Mucosa of descending colon (tissue), 3 donors: ENCODE measurements at regions not wholly inside any gene's neighbourhood (a gene's known extent, or its start where the extent isn't known, plus 50 kb on each side); places are given as distances from the start of the nearest gene placed in this dataset.
"Not testable (repeated sequence)": the region's sequence is repeated elsewhere in the genome, so short reads cannot be mapped to it uniquely, and the experiment has no call there.

ENCODE experiments used
- ATAC-seq: fragments of 200-7000 bp; cut with Tn5 transposase; one replicate; pipeline ENCODE4 v1.9.1; 2020; ENCODE audit warnings: mild to moderate bottlenecking, moderate library complexity
- DNase-seq, 3 donors: peaks; one replicate each; pipeline ENCODE4 v3.0.0-alpha.2; 2020
- H3K36me3 ChIP-seq: fragments of 200-600 bp; one replicate; pipeline ENCODE4 v1.8.0; 2021; ENCODE audit warnings: low read depth, mild to moderate bottlenecking
- H3K4me1 ChIP-seq: fragments of 200-600 bp; one replicate; pipeline ENCODE4 v1.8.0; 2021; ENCODE audit warnings: low read depth, mild to moderate bottlenecking
- H3K4me3 ChIP-seq: fragments of 200-600 bp; one replicate; pipeline ENCODE4 v1.8.0; 2021; ENCODE audit warnings: mild to moderate bottlenecking
- H3K9me3 ChIP-seq: fragments of 200-600 bp; one replicate; pipeline ENCODE4 v1.8.0; 2021; ENCODE audit warnings: mild to moderate bottlenecking
- intact Hi-C, 2 donors: fragments of 100-400 bp; cut with DNase I in 1 of 2; cut with micrococcal nuclease in 1 of 2; formaldehyde crosslinking; loops; one replicate each; pipeline versions ENCODE4 v1.11.0 to v1.11.1; 2022; cut with DNase I, micrococcal nuclease
- TF ChIP-seq, protein P1 (sequence below): fragments of 200-600 bp; IDR thresholded peaks from one replicate; pipeline ENCODE4 v1.8.0; 2022; ENCODE audit warnings: antibody characterized with exemption, mild to moderate bottlenecking
- donor health status: DM: no; HTN: no; CAD: no; lungs with moderate emphysema.
- donor health status: DM: no; HTN: no; CAD: no.
- donor health status: DM: no; HTN: yes; CAD: no.

DNA sequence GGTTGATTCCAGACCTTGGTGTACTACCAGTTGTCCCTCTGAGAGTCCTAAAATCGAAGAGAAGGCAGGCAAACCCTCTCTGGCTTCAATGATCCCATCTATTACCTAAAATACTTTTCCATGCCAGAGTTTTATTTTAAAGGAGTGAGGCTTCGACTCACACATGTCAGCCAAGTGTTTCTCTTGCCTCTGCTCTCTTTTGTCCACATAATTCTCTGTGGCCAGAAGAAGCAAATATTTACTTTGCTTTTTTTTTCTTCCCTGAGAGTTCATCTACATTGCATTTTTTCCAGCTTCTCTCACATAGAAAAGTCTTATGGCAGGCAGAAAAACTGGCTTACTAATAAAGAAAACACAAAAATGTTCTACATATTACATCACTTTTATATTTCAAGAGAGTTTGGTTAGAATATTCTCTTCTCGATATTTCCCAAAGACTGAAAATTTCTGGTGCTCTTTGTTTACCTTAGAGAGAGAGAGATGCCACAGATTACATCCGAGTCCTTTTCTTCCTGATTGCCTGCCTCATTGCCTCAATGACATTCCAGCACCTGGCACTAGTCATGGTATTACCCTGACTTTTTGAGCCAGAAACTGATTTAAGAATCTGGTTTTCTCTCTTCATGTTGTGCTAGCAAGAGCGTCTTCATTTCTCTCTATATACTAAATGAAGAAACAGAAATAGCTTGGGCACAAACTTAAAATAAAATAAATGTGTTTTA, 170.3 kb upstream of the FAM174A start:
- not testable (repeated sequence) for H3K9me3 ChIP-seq

DNA sequence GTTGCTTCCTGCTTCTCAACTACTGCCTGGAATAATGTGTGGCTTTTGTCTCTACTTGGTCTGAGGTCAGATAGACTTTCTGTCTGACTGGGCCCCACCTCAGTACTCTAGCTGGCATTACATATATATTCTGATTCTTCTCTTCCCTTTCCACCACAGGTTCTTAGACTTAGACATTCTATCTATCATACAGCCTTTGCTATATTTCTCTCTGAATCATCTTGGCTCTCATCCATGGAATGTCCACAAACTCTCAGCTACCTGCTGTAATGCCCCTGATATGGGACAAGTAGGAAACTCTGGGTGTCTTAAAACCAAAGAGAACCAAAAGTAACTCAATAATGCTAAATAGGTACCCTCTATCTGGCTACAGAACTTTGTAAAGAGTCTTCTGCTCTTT, 170.8 kb upstream of the FAM174A start:
- H3K9me3 ChIP-seq, ATAC-seq, intact Hi-C loops, H3K4me3 ChIP-seq, H3K36me3 ChIP-seq, DNase-seq, H3K4me1 ChIP-seq: not testable (repeated sequence)

More for the DNA sequence above, 170.3 kb upstream of the FAM174A start:
- DNase-seq, ATAC-seq, H3K36me3 ChIP-seq, intact Hi-C loops, H3K4me1 ChIP-seq, H3K4me3 ChIP-seq: not testable (repeated sequence)

DNA sequence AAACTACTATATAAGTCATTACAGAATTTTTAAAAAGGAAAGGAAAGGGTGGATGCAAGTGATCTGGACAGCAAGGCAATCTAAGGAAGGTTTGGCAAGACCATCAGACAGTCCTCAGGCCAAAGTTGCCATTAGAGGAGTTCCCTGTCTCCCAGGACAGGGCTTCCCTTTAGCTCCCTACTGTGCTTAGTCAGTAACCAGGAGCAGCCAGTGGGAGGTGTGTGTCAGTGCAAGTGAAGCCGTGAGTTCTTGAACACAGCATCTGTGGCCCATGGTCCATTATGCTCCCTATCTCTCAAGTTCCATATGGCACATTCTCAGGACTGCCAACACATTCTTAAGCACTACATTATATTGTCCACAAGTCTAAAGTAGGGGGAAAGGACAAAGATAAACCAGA, 175.2 kb upstream of the FAM174A start:
- H3K4me1 ChIP-seq, DNase-seq, intact Hi-C loops, H3K4me3 ChIP-seq, H3K9me3 ChIP-seq, ATAC-seq, H3K36me3 ChIP-seq: not testable (repeated sequence)

DNA sequence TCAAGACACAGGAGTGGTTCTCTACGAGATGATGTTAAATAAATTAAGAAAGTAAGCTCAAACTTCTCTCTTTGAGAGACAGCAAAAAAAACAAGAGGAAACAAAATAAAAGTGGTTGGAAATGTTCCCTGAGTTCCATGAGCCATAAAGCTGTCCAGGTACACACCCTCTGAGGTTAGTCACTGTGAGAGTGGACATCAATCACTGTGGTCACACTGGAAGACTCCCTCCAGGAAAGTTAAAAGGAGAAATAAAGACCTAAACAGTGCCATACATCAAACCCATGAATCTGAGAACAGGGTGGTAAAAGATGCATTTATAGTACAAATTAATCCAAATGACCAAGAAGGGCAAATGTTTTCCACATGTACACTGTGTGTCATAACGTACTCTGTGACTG, 188.9 kb upstream of the FAM174A start:
- H3K9me3 ChIP-seq, H3K4me1 ChIP-seq, intact Hi-C loops, H3K36me3 ChIP-seq, ATAC-seq, DNase-seq, H3K4me3 ChIP-seq: not testable (repeated sequence)

DNA sequence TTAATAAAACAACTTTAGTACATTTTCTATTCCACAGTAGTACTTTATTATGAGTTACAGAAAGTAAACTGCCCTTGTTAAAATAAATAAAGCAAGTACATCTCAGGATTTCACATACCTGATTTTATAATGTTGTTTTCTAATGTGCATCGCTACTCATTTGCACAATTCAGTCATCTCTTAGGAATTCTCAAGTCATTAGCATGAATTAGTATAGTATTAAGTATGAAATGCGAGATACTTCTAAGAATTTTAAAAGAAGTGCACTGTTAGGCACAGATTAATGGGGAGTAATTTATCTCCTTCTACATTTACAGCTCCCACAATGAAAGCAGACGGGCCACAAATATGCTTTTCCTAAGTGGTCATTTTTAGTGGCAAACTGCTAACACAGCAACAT, 193.7 kb upstream of the FAM174A start:
- H3K4me1 ChIP-seq, H3K4me3 ChIP-seq, DNase-seq, H3K36me3 ChIP-seq, intact Hi-C loops, H3K9me3 ChIP-seq, ATAC-seq: not testable (repeated sequence)

DNA sequence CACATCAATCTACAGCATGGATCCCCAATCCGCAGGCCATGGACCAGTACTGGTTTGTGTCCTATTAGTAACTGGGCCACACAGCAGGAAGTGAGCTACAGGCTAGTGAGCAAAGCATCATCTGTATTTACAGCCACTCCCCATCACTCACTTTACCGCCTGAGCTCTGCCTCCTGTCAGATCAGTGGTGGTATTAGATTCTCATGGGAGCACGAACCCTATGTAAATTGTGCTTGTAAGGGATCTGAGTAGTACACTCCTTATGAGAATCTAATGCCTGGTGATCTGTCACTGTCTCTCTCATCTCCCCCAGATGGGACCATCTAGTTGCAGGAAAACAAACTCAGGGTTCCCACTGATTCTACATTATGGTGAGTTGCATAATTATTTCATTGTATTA, 212.7 kb upstream of the FAM174A start:
- no peak for ATAC-seq
- no peak for DNase-seq
- H3K9me3 ChIP-seq: no peaks in the 10 kb centered on the region
- TF ChIP-seq, protein P1, sequence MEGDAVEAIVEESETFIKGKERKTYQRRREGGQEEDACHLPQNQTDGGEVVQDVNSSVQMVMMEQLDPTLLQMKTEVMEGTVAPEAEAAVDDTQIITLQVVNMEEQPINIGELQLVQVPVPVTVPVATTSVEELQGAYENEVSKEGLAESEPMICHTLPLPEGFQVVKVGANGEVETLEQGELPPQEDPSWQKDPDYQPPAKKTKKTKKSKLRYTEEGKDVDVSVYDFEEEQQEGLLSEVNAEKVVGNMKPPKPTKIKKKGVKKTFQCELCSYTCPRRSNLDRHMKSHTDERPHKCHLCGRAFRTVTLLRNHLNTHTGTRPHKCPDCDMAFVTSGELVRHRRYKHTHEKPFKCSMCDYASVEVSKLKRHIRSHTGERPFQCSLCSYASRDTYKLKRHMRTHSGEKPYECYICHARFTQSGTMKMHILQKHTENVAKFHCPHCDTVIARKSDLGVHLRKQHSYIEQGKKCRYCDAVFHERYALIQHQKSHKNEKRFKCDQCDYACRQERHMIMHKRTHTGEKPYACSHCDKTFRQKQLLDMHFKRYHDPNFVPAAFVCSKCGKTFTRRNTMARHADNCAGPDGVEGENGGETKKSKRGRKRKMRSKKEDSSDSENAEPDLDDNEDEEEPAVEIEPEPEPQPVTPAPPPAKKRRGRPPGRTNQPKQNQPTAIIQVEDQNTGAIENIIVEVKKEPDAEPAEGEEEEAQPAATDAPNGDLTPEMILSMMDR: no peak
- no peaks in the 10 kb centered on the region for H3K36me3 ChIP-seq
- no peak overlapping the region for H3K4me3 ChIP-seq
- H3K4me1 ChIP-seq: no peaks in the 10 kb centered on the region
- intact Hi-C loops: no loop called here

DNA sequence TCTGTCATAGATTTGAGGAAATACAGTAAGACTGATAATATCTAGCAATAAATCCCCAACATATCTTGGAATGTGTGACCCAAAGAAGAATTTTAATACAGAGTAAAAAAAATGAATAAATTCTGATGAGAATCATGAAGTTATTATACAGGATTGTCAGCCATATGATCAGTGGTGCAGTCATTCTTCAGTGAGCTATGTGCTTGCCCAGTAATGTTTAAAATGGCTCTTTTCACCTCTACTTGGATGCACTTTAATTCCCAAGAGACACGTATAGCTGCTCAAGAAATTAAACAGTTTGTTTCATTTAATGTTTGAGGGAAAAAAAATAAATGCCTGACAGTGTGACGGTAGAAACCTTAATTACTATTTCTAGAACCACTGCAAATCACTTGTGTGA, 215.3 kb upstream of the FAM174A start:
- Histone ChIP-seq H3K9me3 (peaks cover 3% of the 10 kb centered on the region), H3K36me3 (no peaks in the 10 kb centered on the region), H3K4me1 (no peaks in the 10 kb centered on the region), H3K4me3 (no peak overlapping the region)
- intact Hi-C loops: no loop called here
- TF ChIP-seq, protein P1: no peak
- DNase-seq (no peak), ATAC-seq (no peak)

DNA sequence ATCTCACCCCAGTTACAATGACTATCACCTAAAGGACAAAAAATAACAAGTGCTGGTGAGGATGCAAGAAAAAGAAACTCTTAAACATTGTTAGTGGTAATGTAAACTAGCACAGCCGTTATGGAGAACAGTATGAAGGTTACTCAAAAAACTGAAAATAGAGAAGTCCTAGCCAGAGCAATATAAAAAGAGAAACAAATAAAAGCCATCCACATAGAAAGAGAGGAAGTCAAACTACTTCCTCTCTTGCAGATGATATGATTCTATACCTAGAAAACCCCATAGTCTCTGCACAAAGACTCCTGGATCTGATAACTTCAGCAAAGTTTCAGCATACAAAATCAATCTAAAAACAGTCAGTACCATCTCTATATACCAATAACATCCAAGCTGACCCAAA, 221.5 kb upstream of the FAM174A start:
- Histone ChIP-seq H3K4me3 (no peak overlapping the region), H3K4me1 (no peaks in the 10 kb centered on the region), H3K9me3 (peaks cover 3% of the 10 kb centered on the region), H3K36me3 (no peaks in the 10 kb centered on the region)
- intact Hi-C loops: no loop called here
- TF ChIP-seq, protein P1: no peak
- ATAC-seq: no peak
- DNase-seq: no peak
